ENCODE measurements at regions not wholly inside any gene's neighbourhood (a gene's known extent, or its start where the extent isn't known, plus 50 kb on each side); places are given as distances from the start of the nearest gene placed in this dataset.

GRCh38 chr2:75421986-75422385 lies 138.8 kb downstream of the EVA1A start:
- WGBS (ENCODE audit: insufficient coverage, low coverage, missing lambda C conversion rate): 0% methylated on average over 1 of the region's 1 CpG
- BruUV-seq (replicated peaks): no TSS peak
- POLR2A ChIA-PET: interaction anchor here (0.6 kb wide), 1 partner anchor 67 kb away, joined by 3 read pairs; no protein-coding TSS in a partner anchor
- intact Hi-C loops (cut with micrococcal nuclease) (no loop called here), in situ Hi-C loops (cut with MboI) (no loop called here)
- Histone ChIP-seq H3K9me3 (replicated peaks; ENCODE audit: control insufficient read depth, insufficient read depth, low read depth, low read length) (no peaks in the 10 kb centered on the region), H3K4me3 (no peak overlapping the region), H3K36me3 (ENCODE audit: control insufficient read depth, insufficient read depth, low read length) (no peaks in the 10 kb centered on the region), H3K4me1 (replicated peaks in 1 of 2; ENCODE audit: control insufficient read depth in 2 of 2, insufficient read depth in 2 of 2, low read length in 2 of 2) (no peaks in the 10 kb centered on the region), H3K4me2 (ENCODE audit: insufficient read depth, low read length) (no peak overlapping the region), H3K9me1 (ENCODE audit: control insufficient read depth, insufficient read depth, low read length) (no peaks in the 10 kb centered on the region), H3K27me3 (ENCODE audit: control insufficient read depth in 2 of 2, insufficient read depth in 2 of 2, low read length in 2 of 2) (no peaks in the 10 kb centered on the region), H3K9ac (ENCODE audit: insufficient read depth in 1 of 2, low read depth in 2 of 2, low read length in 2 of 2) (no peak overlapping the region), H2AFZ (ENCODE audit: low read depth, low read length) (no peak overlapping the region), H3K27ac (ENCODE audit: extremely low read depth, low read depth, low read length) (no peak overlapping the region), H3K79me2 (ENCODE audit: control insufficient read depth, insufficient read depth, low read length) (no peaks in the 10 kb centered on the region), H4K20me1 (replicated peaks; ENCODE audit: control insufficient read depth, insufficient read depth, low read length) (no peaks in the 10 kb centered on the region)
- DNase-seq (ENCODE audit: extremely low read depth in 1 of 4, low spot score in 3 of 4) (no peak), FAIRE-seq (no peak), ATAC-seq (no peak)
- TF ChIP-seq ZNF311 (CRISPR knock-in tag; IDR thresholded peaks at IDR 0.05): no peak
- no peak for TF ChIP-seq PHF20 (IDR thresholded peaks at IDR 0.05; ENCODE audit: partially characterized antibody)
- TF ChIP-seq TFAM (CRISPR knock-in tag; conservative IDR thresholded peaks at IDR 0.05): no peak
- TF ChIP-seq ZNF561 (CRISPR knock-in tag; conservative IDR thresholded peaks at IDR 0.05): no peak
- TF ChIP-seq ELK3 (CRISPR knock-in tag; IDR thresholded peaks at IDR 0.05): no peak
- no peak for TF ChIP-seq ZNF140 (CRISPR knock-in tag; IDR thresholded peaks at IDR 0.05)
- no peak for TF ChIP-seq ESRRA (IDR thresholded peaks at IDR 0.05; ENCODE audit: borderline replicate concordance, low read depth)
- TF ChIP-seq STAT5B (CRISPR knock-in tag; IDR thresholded peaks at IDR 0.05): no peak
- TF ChIP-seq IRF1 (CRISPR knock-in tag; IDR thresholded peaks at IDR 0.05; ENCODE audit: borderline replicate concordance): no peak
- no peak for TF ChIP-seq RFX5 (IDR thresholded peaks at IDR 0.05; ENCODE audit: low read depth, low read length)
- TF ChIP-seq, protein P1, sequence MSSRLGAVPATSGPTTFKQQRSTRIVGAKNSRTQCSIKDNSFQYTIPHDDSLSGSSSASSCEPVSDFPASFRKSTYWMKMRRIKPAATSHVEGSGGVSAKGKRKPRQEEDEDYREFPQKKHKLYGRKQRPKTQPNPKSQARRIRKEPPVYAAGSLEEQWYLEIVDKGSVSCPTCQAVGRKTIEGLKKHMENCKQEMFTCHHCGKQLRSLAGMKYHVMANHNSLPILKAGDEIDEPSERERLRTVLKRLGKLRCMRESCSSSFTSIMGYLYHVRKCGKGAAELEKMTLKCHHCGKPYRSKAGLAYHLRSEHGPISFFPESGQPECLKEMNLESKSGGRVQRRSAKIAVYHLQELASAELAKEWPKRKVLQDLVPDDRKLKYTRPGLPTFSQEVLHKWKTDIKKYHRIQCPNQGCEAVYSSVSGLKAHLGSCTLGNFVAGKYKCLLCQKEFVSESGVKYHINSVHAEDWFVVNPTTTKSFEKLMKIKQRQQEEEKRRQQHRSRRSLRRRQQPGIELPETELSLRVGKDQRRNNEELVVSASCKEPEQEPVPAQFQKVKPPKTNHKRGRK (tag; IDR thresholded peaks at IDR 0.05): no peak
- TF ChIP-seq NFIX (CRISPR knock-in tag; IDR thresholded peaks at IDR 0.05; ENCODE audit: low read depth): no peak
- no peak for TF ChIP-seq STAG1 (CRISPR knock-in tag; IDR thresholded peaks at IDR 0.05; ENCODE audit: borderline replicate concordance)
- TF ChIP-seq POLR2H (tag; IDR thresholded peaks at IDR 0.05; ENCODE audit: low read depth): no peak
- no peak for TF ChIP-seq MTA1 (IDR thresholded peaks at IDR 0.05; ENCODE audit: borderline replicate concordance)
- TF ChIP-seq, protein P2, sequence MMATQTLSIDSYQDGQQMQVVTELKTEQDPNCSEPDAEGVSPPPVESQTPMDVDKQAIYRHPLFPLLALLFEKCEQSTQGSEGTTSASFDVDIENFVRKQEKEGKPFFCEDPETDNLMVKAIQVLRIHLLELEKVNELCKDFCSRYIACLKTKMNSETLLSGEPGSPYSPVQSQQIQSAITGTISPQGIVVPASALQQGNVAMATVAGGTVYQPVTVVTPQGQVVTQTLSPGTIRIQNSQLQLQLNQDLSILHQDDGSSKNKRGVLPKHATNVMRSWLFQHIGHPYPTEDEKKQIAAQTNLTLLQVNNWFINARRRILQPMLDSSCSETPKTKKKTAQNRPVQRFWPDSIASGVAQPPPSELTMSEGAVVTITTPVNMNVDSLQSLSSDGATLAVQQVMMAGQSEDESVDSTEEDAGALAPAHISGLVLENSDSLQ (IDR thresholded peaks at IDR 0.05): no peak
- no peak for TF ChIP-seq RAD21 (CRISPR knock-in tag; conservative IDR thresholded peaks at IDR 0.05 in 1 of 2, IDR thresholded peaks at IDR 0.05 in 1 of 2)
- TF ChIP-seq BMI1 (IDR thresholded peaks at IDR 0.05; ENCODE audit: low read length): no peak
- no peak for TF ChIP-seq KDM2B (CRISPR knock-in tag; IDR thresholded peaks at IDR 0.05)
- TF ChIP-seq TCFL5 (CRISPR knock-in tag; conservative IDR thresholded peaks at IDR 0.05): no peak
- CTCF ChIA-PET (ENCODE audit: low intra/inter-chr PET ratio): no interaction called here

All from K562 (cell line).